Inflammatory macrophage (primary cell): ENCODE measurements at regions not wholly inside any gene's neighbourhood (a gene's known extent, or its start where the extent isn't known, plus 50 kb on each side); places are given as distances from the start of the nearest gene placed in this dataset.

Experiments used
- DNase-seq, 2 donors: peaks; one replicate each; pipeline ENCODE4 v3.0.0-alpha.2; 2020 to 2022

- no peak for DNase-seq
These were observed 60.5 kb upstream of the CPXM2 start for GRCh38 chr10:123952099-123952498.

DNA sequence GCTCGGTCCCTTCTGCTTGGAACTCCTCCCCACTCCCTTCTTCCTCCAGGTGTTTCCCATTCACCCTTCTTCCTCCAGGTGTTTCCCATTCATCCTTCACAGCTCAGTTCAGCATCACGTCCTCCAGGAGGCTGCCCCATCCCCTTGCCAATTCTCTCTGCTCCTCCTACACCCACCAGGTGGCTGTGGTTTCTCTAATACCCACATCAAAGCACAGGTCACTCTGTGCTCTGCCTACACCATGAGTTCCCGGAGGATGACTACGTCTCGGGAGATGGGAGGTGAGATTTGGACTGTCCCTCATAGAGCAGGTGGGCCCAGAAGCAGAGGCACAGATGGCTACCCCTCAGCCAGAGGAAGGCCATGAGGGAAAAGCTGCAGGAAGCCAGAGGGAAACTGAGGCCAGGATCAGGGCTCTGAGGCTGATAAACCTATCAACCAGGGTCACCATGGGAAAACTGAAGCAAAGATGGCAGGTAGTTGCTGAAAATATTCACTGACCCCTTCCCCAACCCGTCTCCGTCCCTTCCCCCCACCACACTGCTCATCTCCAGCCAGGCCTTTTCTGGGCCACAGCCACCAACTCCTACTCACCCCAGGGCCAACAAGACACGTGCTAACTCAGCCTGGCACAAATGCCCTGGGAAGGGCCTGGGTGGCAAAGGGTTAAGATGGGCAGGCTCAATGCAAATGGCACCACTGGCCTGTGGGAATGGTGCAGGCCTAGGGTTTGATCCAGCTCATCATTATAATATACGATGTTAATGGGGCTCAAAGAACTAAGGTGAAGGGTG, 56.6 kb upstream of the CPXM2 start:
- no peak for DNase-seq

DNA sequence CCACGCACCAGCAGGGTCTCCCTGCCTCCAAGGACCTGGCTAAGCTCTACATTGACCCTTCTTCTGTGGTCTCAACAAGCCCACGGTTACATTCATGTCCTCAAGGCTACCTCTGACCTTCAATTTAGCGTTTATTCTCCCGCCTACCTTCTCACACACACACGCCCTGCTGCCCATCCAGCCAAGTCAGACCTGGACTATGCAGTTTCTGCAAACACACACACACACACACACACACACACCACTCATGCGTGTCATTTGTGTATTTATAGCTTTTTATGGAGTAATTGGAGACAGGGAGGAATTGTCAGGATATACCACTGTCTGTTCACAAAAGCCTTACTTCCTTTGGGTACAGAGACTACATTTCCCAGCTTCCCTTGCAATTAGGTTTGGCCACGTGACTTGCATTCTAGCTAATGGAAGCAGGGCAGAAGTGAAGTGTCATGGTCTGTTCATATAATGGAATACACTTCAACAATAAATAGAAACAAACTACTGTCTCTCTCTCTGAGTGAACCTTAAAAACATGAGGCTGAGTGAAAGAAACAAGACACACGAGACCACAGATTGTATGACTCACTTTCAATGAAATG, 53.8 kb upstream of the CPXM2 start:
- DNase-seq, result peak; percentile 9 to 17

GRCh38 chr10:123944661-123945060, 53.1 kb upstream of the CPXM2 start:
- no peak for DNase-seq

DNA sequence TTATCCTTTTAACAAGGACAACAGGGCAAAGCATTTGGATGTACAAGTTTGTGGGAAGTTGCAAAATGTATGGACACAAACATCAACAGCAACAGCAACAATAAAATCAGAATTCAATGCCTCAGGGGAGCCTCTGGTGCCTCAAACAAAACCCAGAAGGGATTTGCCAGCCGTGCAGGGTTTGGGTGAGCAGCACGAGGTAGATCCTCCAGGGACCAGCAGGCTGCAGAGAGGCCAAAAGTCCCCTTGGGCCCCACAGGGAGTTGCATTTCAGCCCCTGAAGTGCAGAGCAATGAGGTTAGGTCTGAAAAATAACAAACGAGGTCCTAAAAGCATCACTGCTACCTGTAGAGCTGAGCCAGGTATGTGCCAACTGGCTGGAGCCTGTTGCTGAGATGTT, 51.7 kb upstream of the CPXM2 start:
- DNase-seq, result no peak

- no peak for DNase-seq
These were observed 50.7 kb upstream of the CPXM2 start for GRCh38 chr10:123942114-123942861.
